H9 (cell line): ENCODE measurements at regions not wholly inside any gene's neighbourhood (a gene's known extent, or its start where the extent isn't known, plus 50 kb on each side); places are given as distances from the start of the nearest gene placed in this dataset.

Experiments
- DNase-seq: peaks from one replicate; pipeline ENCODE4 v3.0.0-alpha.2; 2017
- H2AFZ ChIP-seq: one replicate; pipeline ENCODE4 v1.6.1; 2013; ENCODE audit warnings: mild to moderate bottlenecking, low read length, control low read depth, moderate library complexity
- H2AK5ac ChIP-seq: 2 replicates; pipeline ENCODE4 v1.6.1; 2013; ENCODE audit warnings: low read length, control low read depth, mixed read lengths; ENCODE audit not compliant: insufficient read length
- H2BK120ac ChIP-seq: one replicate; pipeline ENCODE4 v1.6.1; 2013; ENCODE audit warnings: low read depth, mild to moderate bottlenecking, low read length, control low read depth, inconsistent platforms; ENCODE audit not compliant: poor library complexity, severe bottlenecking
- H2BK12ac ChIP-seq: 2 replicates; pipeline ENCODE4 v1.6.1; 2013; ENCODE audit warnings: low read length, control low read depth, mixed read lengths, low read depth; ENCODE audit not compliant: insufficient read length
- H2BK15ac ChIP-seq: 2 replicates; pipeline ENCODE4 v1.6.1; 2013; ENCODE audit warnings: low read depth, low read length, control low read depth
- H2BK20ac ChIP-seq: one replicate; pipeline ENCODE4 v1.6.1; 2013; ENCODE audit warnings: low read depth, mild to moderate bottlenecking, low read length, control low read depth, inconsistent platforms; ENCODE audit not compliant: poor library complexity, severe bottlenecking
- H2BK5ac ChIP-seq: 2 replicates; pipeline ENCODE4 v1.6.1; 2013; ENCODE audit warnings: low read length, control low read depth, mixed read lengths; ENCODE audit not compliant: insufficient read length
- H3K14ac ChIP-seq: 2 replicates; pipeline ENCODE4 v1.6.1; 2013; ENCODE audit warnings: low read length, control low read depth; ENCODE audit not compliant: insufficient read depth
- H3K18ac ChIP-seq: 2 replicates; pipeline ENCODE4 v1.6.1; 2013; ENCODE audit warnings: low read depth, mild to moderate bottlenecking, mixed read lengths, low read length, control low read depth; ENCODE audit not compliant: insufficient read length
- H3K23ac ChIP-seq: 2 replicates; pipeline ENCODE4 v1.6.1; 2013; ENCODE audit warnings: low read length, control low read depth, mixed read lengths, low read depth; ENCODE audit not compliant: insufficient read length
- H3K23me2 ChIP-seq: 2 replicates; pipeline ENCODE4 v1.6.1; 2013; ENCODE audit warnings: low read depth, mild to moderate bottlenecking, mixed read lengths, low read length, control low read depth; ENCODE audit not compliant: insufficient read length, poor library complexity, severe bottlenecking
- H3K27ac ChIP-seq: 2 replicates; pipeline ENCODE4 v1.5.1; 2013; ENCODE audit warnings: low read length, control low read depth, mixed read lengths, low read depth; ENCODE audit not compliant: insufficient read length
- H3K27me3 ChIP-seq: 2 replicates; pipeline ENCODE4 v1.6.1; 2013; ENCODE audit warnings: low read length, control low read depth, inconsistent platforms; ENCODE audit not compliant: insufficient read depth
- H3K4ac ChIP-seq: 2 replicates; pipeline ENCODE4 v1.6.1; 2013; ENCODE audit warnings: low read depth, mild to moderate bottlenecking, control low read depth, inconsistent platforms, low read length, moderate library complexity
- H3K4me1 ChIP-seq: 2 replicates; pipeline ENCODE4 v1.6.1; 2013; ENCODE audit warnings: low read length, control low read depth, inconsistent platforms; ENCODE audit not compliant: insufficient read depth
- H3K4me2 ChIP-seq: 2 replicates; pipeline ENCODE4 v1.6.1; 2013; ENCODE audit warnings: low read length, control low read depth, mixed read lengths; ENCODE audit not compliant: insufficient read length, insufficient read depth
- H3K56ac ChIP-seq: 2 replicates; pipeline ENCODE4 v1.6.1; 2013; ENCODE audit warnings: low read depth, mild to moderate bottlenecking, mixed read lengths, low read length, control low read depth; ENCODE audit not compliant: insufficient read length
- H3K79me1 ChIP-seq: 2 replicates; pipeline ENCODE4 v1.6.1; 2013; ENCODE audit warnings: low read depth, mild to moderate bottlenecking, moderate library complexity, low read length, control low read depth, inconsistent platforms; ENCODE audit not compliant: insufficient read depth, poor library complexity, severe bottlenecking
- H3K79me2 ChIP-seq: 2 replicates; pipeline ENCODE4 v1.6.1; 2013; ENCODE audit warnings: low read length, control low read depth, inconsistent platforms; ENCODE audit not compliant: insufficient read depth
- H3K9ac ChIP-seq: 2 replicates; pipeline ENCODE4 v1.6.1; 2013; ENCODE audit warnings: low read length, control low read depth, mixed read lengths; ENCODE audit not compliant: insufficient read length; ENCODE audit errors: extremely low read depth
- H3K9me3 ChIP-seq: one replicate; pipeline ENCODE4 v1.6.1; 2013; ENCODE audit warnings: low read depth, low read length, inconsistent platforms; ENCODE audit not compliant: control insufficient read depth
- H3T11ph ChIP-seq: one replicate; pipeline ENCODE4 v1.6.1; 2013; ENCODE audit warnings: mild to moderate bottlenecking, low read length, control low read depth, inconsistent platforms
- H4K20me1 ChIP-seq: one replicate; pipeline ENCODE4 v1.6.1; 2013; ENCODE audit not compliant: control insufficient read depth, insufficient read length, insufficient read depth
- H4K5ac ChIP-seq: 2 replicates; pipeline ENCODE4 v1.6.1; 2013; ENCODE audit warnings: low read depth, mild to moderate bottlenecking, mixed read lengths, low read length, control low read depth; ENCODE audit not compliant: insufficient read length
- H4K8ac ChIP-seq: replicated peaks from 2 replicates; pipeline ENCODE4 v1.6.1; 2013; ENCODE audit warnings: low read length, control low read depth, mixed read lengths, low read depth; ENCODE audit not compliant: insufficient read length
- H4K91ac ChIP-seq: 2 replicates; pipeline ENCODE4 v1.6.1; 2013; ENCODE audit warnings: low read depth, mild to moderate bottlenecking, moderate library complexity, mixed read lengths, low read length, control low read depth; ENCODE audit not compliant: insufficient read length
- H3K27ac Mint-ChIP-seq, 3 experiments: 2 replicates in 2 of 3; 3 replicates in 1 of 3; pipeline ENCODE4 v1.8.0; 2020 to 2021; ENCODE audit warnings: mixed read lengths in 3 of 3, mild to moderate bottlenecking in 1 of 3, moderate library complexity in 1 of 3
- H3K27me3 Mint-ChIP-seq: 2 replicates; pipeline ENCODE4 v1.8.0; 2021; ENCODE audit warnings: low read depth, mild to moderate bottlenecking, moderate library complexity, mixed read lengths
- H3K36me3 Mint-ChIP-seq, 3 experiments: 2 replicates in 2 of 3; 3 replicates in 1 of 3; pipeline ENCODE4 v1.8.0; 2020 to 2021; ENCODE audit warnings: low read depth in 3 of 3, mixed read lengths in 3 of 3; ENCODE audit not compliant: insufficient read depth in 1 of 3
- H3K4me1 Mint-ChIP-seq, 2 experiments: 2 replicates each; pipeline ENCODE4 v1.8.0; 2020; ENCODE audit warnings: mixed read lengths in 2 of 2
- H3K4me3 Mint-ChIP-seq, 2 experiments: 2 replicates in 1 of 2; 3 replicates in 1 of 2; pipeline ENCODE4 v1.8.0; 2020 to 2021; ENCODE audit warnings: mild to moderate bottlenecking in 2 of 2, mixed read lengths in 2 of 2, moderate library complexity in 1 of 2
- H3K9me3 Mint-ChIP-seq, 2 experiments: 2 replicates in 1 of 2; 3 replicates in 1 of 2; pipeline ENCODE4 v1.8.0; 2020; ENCODE audit warnings: mild to moderate bottlenecking in 2 of 2, mixed read lengths in 2 of 2, moderate library complexity in 1 of 2
- CTCF ChIP-seq: fragments of 200-600 bp; sonication (generic); conservative IDR thresholded peaks from 3 replicates; pipeline ENCODE4 v1.8.0; 2021; ENCODE audit warnings: antibody characterized with exemption, mild to moderate bottlenecking
- WGBS: extraction: QIAGEN DNeasy Blood & Tissue Kit; methylation state at CpG from one replicate; pipeline ENCODE4 v1.1.7; 2013; ENCODE audit warnings: missing lambda C conversion rate, low lambda C conversion rate, mixed read lengths; ENCODE audit not compliant: insufficient read length; ENCODE audit errors: extremely low coverage; 5-methylcytosine and 5-hydroxymethylcytosine counted together

- no peak overlapping the region for H3K4ac ChIP-seq
- WGBS: no CpG with 5 or more reads among the region's 8 CpGs
- no peak overlapping the region for H4K8ac ChIP-seq
- H3K18ac ChIP-seq: no peak overlapping the region
- H2BK120ac ChIP-seq: no peak overlapping the region
- H2BK5ac ChIP-seq: no peak overlapping the region
- no peak overlapping the region for H2BK12ac ChIP-seq
- Mint-ChIP-seq H3K27me3 (no peaks in the 10 kb centered on the region), H3K4me1 (peaks cover 8 to 9% of the 10 kb centered on the region in 2 experiments), H3K27ac (peak overlapping the region in 1 of 3 experiments; percentile 16; a peak in 1 of 7 replicates), H3K9me3 (no peaks in the 10 kb centered on the region), H3K36me3 (no peaks in the 10 kb centered on the region), H3K4me3 (no peak overlapping the region)
- H3K9me3 ChIP-seq: no peaks in the 10 kb centered on the region
- no peaks in the 10 kb centered on the region for H4K20me1 ChIP-seq
- H2BK15ac ChIP-seq: no peak overlapping the region
- H2AK5ac ChIP-seq: no peak overlapping the region
- no peaks in the 10 kb centered on the region for H3K79me1 ChIP-seq
- TF ChIP-seq CTCF: no peak
- no peak overlapping the region for H3K14ac ChIP-seq
- no peak overlapping the region for H4K5ac ChIP-seq
- H3K56ac ChIP-seq: no peak overlapping the region
- H3K23me2 ChIP-seq: no peaks in the 10 kb centered on the region
- H2AFZ ChIP-seq: no peak overlapping the region
- H3K4me1 ChIP-seq: peaks cover 2% of the 10 kb centered on the region; the same call in 1 of the 2 replicates
- H3K23ac ChIP-seq: no peak overlapping the region
- H3K27ac ChIP-seq: no peak overlapping the region
- no peaks in the 10 kb centered on the region for H3K79me2 ChIP-seq
- no peak overlapping the region for H2BK20ac ChIP-seq
- H3T11ph ChIP-seq: no peak overlapping the region
- no peaks in the 10 kb centered on the region for H3K27me3 ChIP-seq
- H3K4me2 ChIP-seq: no peak overlapping the region
- DNase-seq: no peak
- no peak overlapping the region for H3K9ac ChIP-seq
- H4K91ac ChIP-seq: no peak overlapping the region
Measured at GRCh38 chr9:100699668-100700067, 121.8 kb downstream of the CAVIN4 start.
